IPS-20b (cell line): ENCODE measurements at regions not wholly inside any gene's neighbourhood (a gene's known extent, or its start where the extent isn't known, plus 50 kb on each side); places are given as distances from the start of the nearest gene placed in this dataset.

Experiments used
- H3K27ac ChIP-seq: one replicate; pipeline ENCODE4 v1.5.1; 2013; ENCODE audit warnings: low read length
- H3K27me3 ChIP-seq: 2 replicates; pipeline ENCODE4 v1.6.1; 2013; ENCODE audit warnings: mild to moderate bottlenecking, low read length, inconsistent platforms; ENCODE audit not compliant: insufficient read depth
- H3K36me3 ChIP-seq: 2 replicates; pipeline ENCODE4 v1.6.1; 2013; ENCODE audit warnings: low read depth, mild to moderate bottlenecking, inconsistent platforms, low read length, moderate library complexity; ENCODE audit not compliant: insufficient read depth
- H3K4me1 ChIP-seq: 2 replicates; pipeline ENCODE4 v1.6.1; 2013; ENCODE audit warnings: mild to moderate bottlenecking, control low read depth, inconsistent platforms, low read length, moderate library complexity; ENCODE audit not compliant: insufficient read depth
- H3K4me3 ChIP-seq: 2 replicates; pipeline ENCODE4 v1.5.1; 2013; ENCODE audit warnings: mild to moderate bottlenecking, low read length, inconsistent platforms
- H3K9ac ChIP-seq: 2 replicates; pipeline ENCODE4 v1.6.1; 2013; ENCODE audit warnings: low read depth, mild to moderate bottlenecking, inconsistent platforms, low read length, moderate library complexity
- H3K9me3 ChIP-seq: 2 replicates; pipeline ENCODE4 v1.6.1; 2013; ENCODE audit warnings: mild to moderate bottlenecking, low read depth, low read length, inconsistent platforms; ENCODE audit not compliant: insufficient read depth

GRCh38 chr11:131056036-131056435, 139.8 kb upstream of the SNX19 start:
- Histone ChIP-seq H3K36me3 (no peaks in the 10 kb centered on the region), H3K4me1 (peaks cover 10% of the 10 kb centered on the region; the same call in 1 of the 2 replicates), H3K27ac (no peak overlapping the region), H3K4me3 (no peak overlapping the region), H3K9ac (no peak overlapping the region), H3K9me3 (no peaks in the 10 kb centered on the region), H3K27me3 (no peaks in the 10 kb centered on the region)

GRCh38 chr11:131063638-131064037, 147.4 kb upstream of the SNX19 start:
- H3K27me3 ChIP-seq = no peaks in the 10 kb centered on the region

GRCh38 chr11:131064373-131064991, 148.2 kb upstream of the SNX19 start:
- Histone ChIP-seq H3K27me3 (no peaks in the 10 kb centered on the region), H3K9me3 (peaks cover 9% of the 10 kb centered on the region; the same call in 1 of the 2 replicates)

More at GRCh38 chr11:131063638-131064037, 147.4 kb upstream of the SNX19 start:
- H3K36me3 ChIP-seq = no peaks in the 10 kb centered on the region
- H3K4me3 ChIP-seq = no peak overlapping the region
- H3K9ac ChIP-seq = peak overlapping the region; percentile 3; the same call in 1 of the 2 replicates
- H3K4me1 ChIP-seq = peaks cover 9% of the 10 kb centered on the region; the same call in 1 of the 2 replicates
- peaks cover 9% of the 10 kb centered on the region; the same call in 1 of the 2 replicates for H3K9me3 ChIP-seq
- no peak overlapping the region for H3K27ac ChIP-seq

GRCh38 chr11:131065435-131066413, 149.4 kb upstream of the SNX19 start:
- Histone ChIP-seq H3K9ac (no peak overlapping the region), H3K27ac (no peak overlapping the region)

More at GRCh38 chr11:131064373-131064991, 148.2 kb upstream of the SNX19 start:
- Histone ChIP-seq H3K27ac (no peak overlapping the region), H3K36me3 (no peaks in the 10 kb centered on the region), H3K4me1 (peaks cover 9% of the 10 kb centered on the region; the same call in 1 of the 2 replicates), H3K4me3 (no peak overlapping the region), H3K9ac (no peak overlapping the region; the same call in 1 of the 2 replicates)

DNA sequence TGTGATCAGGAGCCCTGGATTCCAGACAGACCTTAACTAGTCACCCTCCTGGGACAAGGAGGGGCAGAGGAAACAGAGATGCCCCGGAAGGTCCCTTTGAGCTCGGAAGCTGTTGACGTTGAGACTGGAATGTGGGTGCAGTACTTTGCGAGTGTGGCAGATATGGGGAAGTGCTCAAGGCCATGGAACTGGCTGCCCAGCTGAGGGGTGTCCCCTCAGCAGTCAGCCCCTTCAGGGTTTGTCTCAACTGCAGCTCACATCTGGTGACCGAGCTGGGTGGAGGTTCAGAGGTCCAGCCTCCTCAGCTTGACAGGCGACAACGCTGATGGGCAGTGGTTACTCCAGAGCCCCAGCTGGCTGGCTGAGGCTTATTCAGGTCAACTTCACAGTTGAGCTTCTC, 150.3 kb upstream of the SNX19 start:
- peaks cover 9% of the 10 kb centered on the region; the same call in 1 of the 2 replicates for H3K4me1 ChIP-seq
- no peaks in the 10 kb centered on the region for H3K27me3 ChIP-seq
- H3K9me3 ChIP-seq = peaks cover 9% of the 10 kb centered on the region; the same call in 1 of the 2 replicates
- H3K36me3 ChIP-seq = no peaks in the 10 kb centered on the region
- no peak overlapping the region for H3K27ac ChIP-seq
- H3K4me3 ChIP-seq = no peak overlapping the region
- H3K9ac ChIP-seq = no peak overlapping the region

More at GRCh38 chr11:131065435-131066413, 149.4 kb upstream of the SNX19 start:
- peaks cover 9% of the 10 kb centered on the region; the same call in 1 of the 2 replicates for H3K9me3 ChIP-seq
- no peaks in the 10 kb centered on the region for H3K36me3 ChIP-seq
- H3K4me3 ChIP-seq = no peak overlapping the region
- H3K27me3 ChIP-seq = no peaks in the 10 kb centered on the region
- peaks cover 9% of the 10 kb centered on the region; the same call in 1 of the 2 replicates for H3K4me1 ChIP-seq

DNA sequence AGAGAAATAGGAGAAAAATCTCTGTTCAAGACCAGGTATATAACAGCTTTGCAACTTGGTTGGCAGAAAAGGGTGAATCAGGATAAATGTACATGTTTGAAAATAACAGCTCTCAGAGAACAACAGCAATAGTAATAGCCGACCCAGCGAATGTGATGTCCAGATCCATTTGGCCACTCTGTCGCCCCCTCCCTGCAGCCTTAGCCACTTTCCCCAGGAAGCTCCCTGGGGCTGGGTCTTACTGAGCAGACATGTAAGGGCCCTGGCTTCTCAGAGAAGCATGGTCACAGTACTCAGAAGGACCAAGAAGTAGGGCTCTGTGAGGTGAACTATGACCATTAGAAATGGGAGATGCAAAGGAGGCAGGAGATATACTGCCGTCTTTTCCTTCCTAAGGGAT, 154.1 kb upstream of the SNX19 start:
- Histone ChIP-seq H3K36me3 (no peaks in the 10 kb centered on the region), H3K4me1 (no peaks in the 10 kb centered on the region), H3K27ac (no peak overlapping the region), H3K4me3 (no peak overlapping the region), H3K27me3 (no peaks in the 10 kb centered on the region), H3K9ac (no peak overlapping the region), H3K9me3 (peaks cover 7% of the 10 kb centered on the region; the same call in 1 of the 2 replicates)

- Histone ChIP-seq H3K4me1 (no peaks in the 10 kb centered on the region), H3K36me3 (no peaks in the 10 kb centered on the region), H3K27ac (no peak overlapping the region), H3K27me3 (no peaks in the 10 kb centered on the region), H3K4me3 (no peak overlapping the region), H3K9me3 (no peaks in the 10 kb centered on the region), H3K9ac (no peak overlapping the region)
Measured at GRCh38 chr11:131073167-131073566, 156.9 kb upstream of the SNX19 start.

DNA sequence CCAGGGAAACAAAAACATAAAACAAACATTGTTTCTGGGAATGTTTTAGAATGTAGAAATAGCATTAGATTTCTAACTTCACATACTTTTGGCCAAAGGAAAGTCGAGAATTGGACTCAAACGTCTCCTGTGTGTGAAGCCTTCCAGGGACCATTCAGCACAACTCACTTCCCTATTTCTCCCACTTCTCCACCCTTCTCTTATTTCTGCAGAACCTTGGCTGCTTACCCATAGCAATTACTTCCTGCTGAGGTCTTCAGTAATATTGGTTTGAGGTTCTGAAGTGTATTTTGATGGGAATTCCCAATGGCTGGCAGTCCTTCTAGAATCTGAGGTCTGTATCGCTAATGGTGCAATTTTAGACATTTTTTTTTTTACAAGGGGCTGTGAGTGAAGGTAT, 158.3 kb upstream of the SNX19 start:
- H3K27ac ChIP-seq = no peak overlapping the region
- no peaks in the 10 kb centered on the region for H3K27me3 ChIP-seq
- no peaks in the 10 kb centered on the region for H3K36me3 ChIP-seq
- H3K9me3 ChIP-seq = no peaks in the 10 kb centered on the region
- H3K4me1 ChIP-seq = no peaks in the 10 kb centered on the region
- H3K9ac ChIP-seq = no peak overlapping the region
- H3K4me3 ChIP-seq = no peak overlapping the region

DNA sequence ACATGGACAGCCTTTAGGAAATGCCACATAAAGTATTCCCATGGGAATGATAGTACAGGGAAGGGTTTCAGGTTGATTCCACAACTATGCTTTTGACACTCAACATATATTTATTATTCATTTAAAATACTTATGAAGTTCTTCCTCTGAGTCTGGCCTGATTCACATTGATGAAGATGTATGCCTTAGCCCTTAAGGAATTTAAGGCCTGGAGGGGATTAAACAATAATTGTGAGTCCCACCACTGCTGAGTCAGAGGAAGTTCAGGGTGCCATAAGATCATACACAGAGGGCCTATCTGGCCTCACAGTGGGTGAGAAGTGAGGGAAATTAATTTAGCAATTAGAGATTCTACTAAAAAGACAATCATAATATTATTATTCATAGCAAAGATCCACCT, 161.1 kb upstream of the SNX19 start:
- no peaks in the 10 kb centered on the region for H3K36me3 ChIP-seq
- H3K9me3 ChIP-seq = no peaks in the 10 kb centered on the region
- no peak overlapping the region for H3K27ac ChIP-seq
- H3K4me3 ChIP-seq = no peak overlapping the region
- H3K27me3 ChIP-seq = no peaks in the 10 kb centered on the region
- no peak overlapping the region for H3K9ac ChIP-seq
- no peaks in the 10 kb centered on the region for H3K4me1 ChIP-seq

DNA sequence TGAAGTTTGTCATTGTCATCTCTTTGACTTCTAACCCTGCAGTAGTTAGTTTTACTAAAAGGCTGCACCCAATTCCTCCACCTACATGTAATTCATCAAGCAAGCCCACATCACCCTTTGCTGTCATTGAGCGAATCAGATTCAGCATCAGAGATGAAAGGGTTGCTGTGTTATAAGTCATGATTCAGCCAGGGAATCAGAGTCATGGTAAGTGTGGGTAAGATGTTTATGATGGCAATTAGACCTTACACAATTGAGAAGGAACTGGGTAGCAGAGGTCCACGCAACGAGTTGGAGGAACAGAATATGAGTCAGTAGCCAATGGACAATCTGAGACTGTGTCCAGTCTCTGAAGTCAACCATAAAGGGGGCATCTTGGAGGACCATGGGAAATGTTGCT, 162.8 kb upstream of the SNX19 start:
- Histone ChIP-seq H3K27ac (no peak overlapping the region), H3K9me3 (no peaks in the 10 kb centered on the region), H3K9ac (no peak overlapping the region), H3K27me3 (no peaks in the 10 kb centered on the region), H3K36me3 (no peaks in the 10 kb centered on the region), H3K4me3 (no peak overlapping the region), H3K4me1 (no peaks in the 10 kb centered on the region)

- H3K4me1 ChIP-seq = no peaks in the 10 kb centered on the region
- no peak overlapping the region for H3K9ac ChIP-seq
- H3K27me3 ChIP-seq = no peaks in the 10 kb centered on the region
- peaks cover 19% of the 10 kb centered on the region; the same call in 1 of the 2 replicates for H3K9me3 ChIP-seq
- no peak overlapping the region for H3K4me3 ChIP-seq
- H3K27ac ChIP-seq = no peak overlapping the region
- no peaks in the 10 kb centered on the region for H3K36me3 ChIP-seq
Measured at GRCh38 chr11:131089727-131090245, 173.5 kb upstream of the SNX19 start.
